ENCODE measurements at regions not wholly inside any gene's neighbourhood (a gene's known extent, or its start where the extent isn't known, plus 50 kb on each side); places are given as distances from the start of the nearest gene placed in this dataset.

DNA sequence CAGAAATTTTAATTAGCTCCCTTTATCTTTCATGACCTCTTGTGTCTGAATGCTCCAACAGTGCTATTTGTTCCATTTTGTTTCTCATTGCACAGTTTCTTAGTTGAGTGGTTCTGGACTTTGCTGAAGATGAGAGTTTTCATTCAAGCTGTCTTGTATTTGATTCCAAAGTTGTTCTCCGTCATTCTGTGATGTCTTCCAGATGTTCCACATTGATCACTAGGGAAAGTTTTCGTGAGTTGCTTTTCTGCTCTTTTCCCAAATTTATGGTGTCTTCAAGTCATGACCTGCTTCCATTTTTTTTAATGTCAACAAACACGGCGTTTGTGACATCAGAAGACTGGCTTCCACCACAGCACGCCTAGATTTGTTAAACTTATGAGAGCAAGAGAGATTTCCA is 575.5 kb downstream of the MRPL39 start:
- no peak for DNase-seq
- no peak overlapping the region for H3K4me3 ChIP-seq
- H3K27ac ChIP-seq, result no peak overlapping the region
- H3K27me3 ChIP-seq (ENCODE audit: insufficient read depth in 3 of 3, low read length in 2 of 3), result no peaks in the 10 kb centered on the region
- no peak for ATAC-seq
- H3K4me1 ChIP-seq, result no peaks in the 10 kb centered on the region
- intact Hi-C loops (cut with DNase I), result no loop called here
- peaks cover 4% of the 10 kb centered on the region for H3K9me3 ChIP-seq
- TF ChIP-seq, protein P1, sequence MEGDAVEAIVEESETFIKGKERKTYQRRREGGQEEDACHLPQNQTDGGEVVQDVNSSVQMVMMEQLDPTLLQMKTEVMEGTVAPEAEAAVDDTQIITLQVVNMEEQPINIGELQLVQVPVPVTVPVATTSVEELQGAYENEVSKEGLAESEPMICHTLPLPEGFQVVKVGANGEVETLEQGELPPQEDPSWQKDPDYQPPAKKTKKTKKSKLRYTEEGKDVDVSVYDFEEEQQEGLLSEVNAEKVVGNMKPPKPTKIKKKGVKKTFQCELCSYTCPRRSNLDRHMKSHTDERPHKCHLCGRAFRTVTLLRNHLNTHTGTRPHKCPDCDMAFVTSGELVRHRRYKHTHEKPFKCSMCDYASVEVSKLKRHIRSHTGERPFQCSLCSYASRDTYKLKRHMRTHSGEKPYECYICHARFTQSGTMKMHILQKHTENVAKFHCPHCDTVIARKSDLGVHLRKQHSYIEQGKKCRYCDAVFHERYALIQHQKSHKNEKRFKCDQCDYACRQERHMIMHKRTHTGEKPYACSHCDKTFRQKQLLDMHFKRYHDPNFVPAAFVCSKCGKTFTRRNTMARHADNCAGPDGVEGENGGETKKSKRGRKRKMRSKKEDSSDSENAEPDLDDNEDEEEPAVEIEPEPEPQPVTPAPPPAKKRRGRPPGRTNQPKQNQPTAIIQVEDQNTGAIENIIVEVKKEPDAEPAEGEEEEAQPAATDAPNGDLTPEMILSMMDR (IDR thresholded peaks at IDR 0.05), result no peak
- H3K36me3 ChIP-seq (ENCODE audit: insufficient read depth in 1 of 2, low read depth in 1 of 2), result no peaks in the 10 kb centered on the region
- WGBS, 3 donors, result 55 to 66% (median 56%) methylated on average over 5 of the region's 5 CpGs

DNA sequence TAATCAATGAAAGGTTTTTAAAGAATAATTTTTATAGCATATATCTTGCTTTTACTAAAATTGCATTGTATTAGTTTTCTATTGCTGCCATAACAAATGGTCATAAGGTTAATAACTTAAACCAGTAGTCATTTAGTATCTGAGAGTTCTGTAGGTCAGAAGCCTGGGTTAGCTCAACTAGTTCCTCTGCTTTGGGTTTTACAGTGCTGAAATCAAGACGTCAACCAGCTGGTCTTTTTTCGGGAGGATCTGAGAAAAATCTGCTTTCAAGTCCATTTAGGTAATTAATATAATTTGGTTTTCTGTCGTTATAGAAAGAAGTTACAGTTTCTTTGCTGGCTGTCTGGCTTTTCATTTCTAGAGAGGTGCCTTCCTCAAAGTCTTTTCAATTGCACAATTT is 577.7 kb downstream of the MRPL39 start:
- intact Hi-C loops (cut with DNase I), result no loop called here
- no peak overlapping the region for H3K4me3 ChIP-seq
- no peak overlapping the region for H3K27ac ChIP-seq
- no peaks in the 10 kb centered on the region for H3K4me1 ChIP-seq
- DNase-seq (no peak), ATAC-seq (no peak)
- H3K27me3 ChIP-seq (ENCODE audit: insufficient read depth in 3 of 3, low read length in 2 of 3), result no peaks in the 10 kb centered on the region
- WGBS, 3 donors, result 52 to 61% (median 52%) methylated on average over 3 of the region's 3 CpGs
- TF ChIP-seq, protein P1 (IDR thresholded peaks at IDR 0.05), result no peak
- no peaks in the 10 kb centered on the region for H3K36me3 ChIP-seq (ENCODE audit: insufficient read depth in 1 of 2, low read depth in 1 of 2)
- peaks cover 4% of the 10 kb centered on the region for H3K9me3 ChIP-seq

DNA sequence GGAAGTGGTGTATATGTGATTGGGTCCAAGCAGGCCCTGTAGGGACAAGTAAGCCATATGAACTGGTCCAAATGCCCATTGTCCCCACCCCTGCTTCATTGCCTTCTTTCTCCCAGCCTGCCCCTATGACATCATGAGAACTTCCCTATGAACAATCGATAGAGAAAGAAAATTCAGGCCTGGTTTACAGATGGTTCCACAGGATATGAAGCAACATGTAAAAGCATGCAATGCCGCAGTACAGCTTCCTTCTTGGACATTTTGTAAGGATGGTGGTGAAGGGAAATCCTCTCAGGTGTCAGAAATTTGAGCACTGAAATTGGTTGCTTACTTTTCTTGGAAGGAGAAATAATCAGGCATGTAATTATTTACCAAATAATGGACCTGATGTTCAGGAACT is 581.7 kb downstream of the MRPL39 start:
- intact Hi-C loops (cut with DNase I), result no loop called here
- Histone ChIP-seq H3K9me3 (no peaks in the 10 kb centered on the region), H3K4me1 (no peaks in the 10 kb centered on the region), H3K4me3 (no peak overlapping the region), H3K36me3 (ENCODE audit: insufficient read depth in 1 of 2, low read depth in 1 of 2) (no peaks in the 10 kb centered on the region), H3K27me3 (ENCODE audit: insufficient read depth in 3 of 3, low read length in 2 of 3) (no peaks in the 10 kb centered on the region), H3K27ac (no peak overlapping the region)
- ATAC-seq (no peak), DNase-seq (no peak)
- 76 to 84% (median 84%) methylated on average over 2 of the region's 2 CpGs for WGBS, 3 donors
- TF ChIP-seq, protein P1 (IDR thresholded peaks at IDR 0.05), result no peak

DNA sequence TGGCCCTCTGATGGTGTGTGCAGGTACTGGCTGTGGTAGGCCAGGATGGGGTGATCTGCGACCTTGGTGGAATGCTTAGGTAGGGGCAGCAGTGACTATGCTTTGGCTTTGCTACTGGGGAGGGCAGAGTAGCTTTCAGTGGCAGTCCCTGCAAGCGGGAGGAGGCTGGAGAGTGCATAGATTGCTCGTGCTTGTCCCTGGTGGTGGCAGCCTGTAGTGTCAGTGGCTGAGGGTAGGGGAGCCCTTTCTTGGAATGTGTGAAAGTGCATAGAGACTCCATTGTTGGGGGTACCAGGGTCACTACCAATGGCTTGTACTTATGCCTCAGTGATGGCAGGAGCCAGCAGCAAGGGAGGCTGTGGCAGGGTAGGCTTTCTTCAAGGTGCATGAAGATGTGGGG is 582.6 kb downstream of the MRPL39 start:
- Histone ChIP-seq H3K9me3 (no peaks in the 10 kb centered on the region), H3K27ac (no peak overlapping the region), H3K4me3 (no peak overlapping the region), H3K36me3 (ENCODE audit: insufficient read depth in 1 of 2, low read depth in 1 of 2) (no peaks in the 10 kb centered on the region), H3K4me1 (no peaks in the 10 kb centered on the region), H3K27me3 (ENCODE audit: insufficient read depth in 3 of 3, low read length in 2 of 3) (no peaks in the 10 kb centered on the region)
- TF ChIP-seq, protein P1 (IDR thresholded peaks at IDR 0.05), result no peak
- 86 to 92% (median 86%) methylated on average over 3 of the region's 3 CpGs for WGBS, 3 donors
- DNase-seq (no peak), ATAC-seq (no peak)
- intact Hi-C loops (cut with DNase I), result no loop called here

DNA sequence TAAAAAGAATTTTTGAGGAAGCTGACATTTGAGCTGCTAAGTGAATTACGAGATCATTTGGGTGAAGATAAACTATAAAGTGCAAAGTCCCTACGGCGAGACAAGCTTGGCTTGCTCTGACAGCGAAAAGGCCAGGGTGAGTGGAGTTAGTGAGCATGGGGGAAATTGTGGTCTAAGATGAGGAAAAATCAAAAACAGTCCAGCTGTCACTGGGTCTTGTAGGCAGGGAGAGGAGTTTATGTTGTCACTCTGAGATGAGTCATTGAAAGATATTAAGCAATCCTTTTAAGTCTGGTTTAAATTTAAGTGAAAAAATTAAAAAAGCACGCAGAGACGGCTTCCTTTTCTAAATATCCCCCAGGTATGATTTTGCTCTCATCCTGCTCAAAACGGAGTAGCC is 601.9 kb downstream of the MRPL39 start:
- Histone ChIP-seq H3K36me3 (ENCODE audit: insufficient read depth in 1 of 2, low read depth in 1 of 2) (no peaks in the 10 kb centered on the region), H3K4me3 (no peak overlapping the region), H3K9me3 (no peaks in the 10 kb centered on the region), H3K4me1 (no peaks in the 10 kb centered on the region), H3K27me3 (ENCODE audit: insufficient read depth in 3 of 3, low read length in 2 of 3) (no peaks in the 10 kb centered on the region), H3K27ac (no peak overlapping the region)
- DNase-seq (no peak), ATAC-seq (no peak)
- WGBS, 3 donors, result 85 to 88% (median 87%) methylated on average over 7 of the region's 7 CpGs
- intact Hi-C loops (cut with DNase I), result no loop called here
- TF ChIP-seq, protein P1 (IDR thresholded peaks at IDR 0.05), result no peak

Data from psoas muscle (tissue), 7 donors.